ENCODE measurements at regions not wholly inside any gene's neighbourhood (a gene's known extent, or its start where the extent isn't known, plus 50 kb on each side); places are given as distances from the start of the nearest gene placed in this dataset.

- H3K4me3 Mint-ChIP-seq, result peak overlapping the region; percentile 61
- intact Hi-C loops (cut with DNase I, micrococcal nuclease), result loop anchor here (1.0 to 5.0 kb wide), 3 partner anchors 24 to 79 kb away; partner anchors contain the start of gene RIPOR2 (in 1 of the 2)
- Histone ChIP-seq H3K4me1 (ENCODE audit: insufficient read depth, low read length) (peaks cover 35% of the 10 kb centered on the region), H3K27ac (ENCODE audit: low read depth in 1 of 2, low read length in 2 of 2) (peak overlapping the region; percentile 31 to 66), H3K27me3 (ENCODE audit: control insufficient read depth in 1 of 2, insufficient read depth in 2 of 2, low read length in 2 of 2) (no peaks in the 10 kb centered on the region), H3K36me3 (ENCODE audit: insufficient read depth, low read length) (no peaks in the 10 kb centered on the region), H3K9me3 (ENCODE audit: control insufficient read depth in 1 of 2, insufficient read depth in 1 of 2, low read length in 2 of 2) (peaks cover 0 to 10% of the 10 kb centered on the region in 2 experiments), H3K4me3 (ENCODE audit: low read length) (no peak overlapping the region)
- H3K9me3 Mint-ChIP-seq, result peaks cover 2% of the 10 kb centered on the region
- peak overlapping the region; percentile 84 for H3K27ac Mint-ChIP-seq
- no peak for TF ChIP-seq CTCF (IDR thresholded peaks at IDR 0.05)
- CTCF ChIA-PET, result interaction anchor here (0.7 to 9.4 kb wide), 58 partner anchors 8 to 167 kb away, joined by 3 to 180 read pairs (median 7); partner anchors contain the start of gene RIPOR2
- H3K27me3 Mint-ChIP-seq, result no peaks in the 10 kb centered on the region
- peaks cover 83% of the 10 kb centered on the region for H3K4me1 Mint-ChIP-seq (ENCODE audit: low read depth)
- ATAC-seq (ENCODE audit: poor library complexity) (peak; percentile 70), DNase-seq (peak in 3 of 14 experiments; percentile 28 to 45 (median 33))
- POLR2A ChIA-PET, result interaction anchor here (0.6 to 8.0 kb wide), 36 partner anchors 8 to 246 kb away, joined by 3 to 395 read pairs (median 12); partner anchors contain the start of gene RIPOR2
- peaks cover 17% of the 10 kb centered on the region for H3K36me3 Mint-ChIP-seq (ENCODE audit: low read depth)
These were observed 55.4 kb upstream of the RIPOR2 start for GRCh38 chr6:24990944-24991809.

GRCh38 chr6:24991810-24992467 is 56.2 kb upstream of the RIPOR2 start:
- peak; percentile 86 for ATAC-seq (ENCODE audit: poor library complexity)
- peaks cover 36% of the 10 kb centered on the region for H3K4me1 ChIP-seq (ENCODE audit: insufficient read depth, low read length)
- intact Hi-C loops (cut with DNase I, micrococcal nuclease), result loop anchor here (1.0 to 5.0 kb wide), 7 partner anchors 15 to 136 kb away; partner anchors contain the start of gene RIPOR2 (in 1 of the 2)
- H3K36me3 Mint-ChIP-seq (ENCODE audit: low read depth), result peaks cover 10% of the 10 kb centered on the region
- H3K4me3 ChIP-seq (ENCODE audit: low read length), result no peak overlapping the region
- ChIA-PET POLR2A (interaction anchor here (0.5 to 8.0 kb wide), 40 partner anchors 9 to 325 kb away, joined by 3 to 395 read pairs (median 10); partner anchors contain the start of genes ACOT13 and RIPOR2), CTCF (interaction anchor here (0.6 to 9.4 kb wide), 59 partner anchors 9 to 1001 kb away, joined by 3 to 180 read pairs (median 7); partner anchors contain the start of gene RIPOR2)
- peaks cover 2% of the 10 kb centered on the region for H3K9me3 Mint-ChIP-seq
- peaks cover 83% of the 10 kb centered on the region for H3K4me1 Mint-ChIP-seq (ENCODE audit: low read depth)
- H3K27me3 Mint-ChIP-seq, result no peaks in the 10 kb centered on the region
- DNase-seq, result peak; percentile 52 to 90 (median 71)
- H3K27ac ChIP-seq (ENCODE audit: low read depth in 1 of 2, low read length in 2 of 2), result peak overlapping the region; percentile 31 to 66
- peak overlapping the region; percentile 84 for H3K27ac Mint-ChIP-seq
- H3K4me3 Mint-ChIP-seq, result peak overlapping the region; percentile 46
- no peaks in the 10 kb centered on the region for H3K36me3 ChIP-seq (ENCODE audit: insufficient read depth, low read length)
- peaks cover 0 to 8% of the 10 kb centered on the region in 2 experiments for H3K9me3 ChIP-seq (ENCODE audit: control insufficient read depth in 1 of 2, insufficient read depth in 1 of 2, low read length in 2 of 2)
- no peaks in the 10 kb centered on the region for H3K27me3 ChIP-seq (ENCODE audit: control insufficient read depth in 1 of 2, insufficient read depth in 2 of 2, low read length in 2 of 2)
- peak; percentile 85 for TF ChIP-seq CTCF (IDR thresholded peaks at IDR 0.05)

GRCh38 chr6:24994812-24995211 is 59.1 kb upstream of the RIPOR2 start:
- no peak for TF ChIP-seq CTCF (IDR thresholded peaks at IDR 0.05)
- H3K4me3 ChIP-seq (ENCODE audit: low read length), result no peak overlapping the region
- H3K27ac ChIP-seq (ENCODE audit: low read depth in 1 of 2, low read length in 2 of 2), result no peak overlapping the region
- no peaks in the 10 kb centered on the region for H3K27me3 Mint-ChIP-seq
- H3K4me3 Mint-ChIP-seq, result no peak overlapping the region
- ATAC-seq (ENCODE audit: poor library complexity) (no peak), DNase-seq (no peak)
- intact Hi-C loops (cut with DNase I, micrococcal nuclease), result loop anchor here in 1 of 2 experiments (2.0 to 5.0 kb wide), 2 partner anchors 83 to 146 kb away; no protein-coding TSS in a partner anchor
- H3K4me1 ChIP-seq (ENCODE audit: insufficient read depth, low read length), result peaks cover 42% of the 10 kb centered on the region
- no peaks in the 10 kb centered on the region for H3K9me3 Mint-ChIP-seq
- peak overlapping the region; percentile 84 for H3K27ac Mint-ChIP-seq
- no peaks in the 10 kb centered on the region for H3K27me3 ChIP-seq (ENCODE audit: control insufficient read depth in 1 of 2, insufficient read depth in 2 of 2, low read length in 2 of 2)
- H3K36me3 ChIP-seq (ENCODE audit: insufficient read depth, low read length), result no peaks in the 10 kb centered on the region
- H3K36me3 Mint-ChIP-seq (ENCODE audit: low read depth), result no peaks in the 10 kb centered on the region
- peaks cover 0 to 7% of the 10 kb centered on the region in 2 experiments for H3K9me3 ChIP-seq (ENCODE audit: control insufficient read depth in 1 of 2, insufficient read depth in 1 of 2, low read length in 2 of 2)
- ChIA-PET POLR2A (interaction anchor here (0.9 to 8.0 kb wide), 4 partner anchors 23 to 155 kb away, joined by 3 to 395 read pairs (median 106); partner anchors contain the start of gene RIPOR2), CTCF (interaction anchor here (0.8 to 9.4 kb wide), 6 partner anchors 23 to 139 kb away, joined by 4 to 180 read pairs (median 8); partner anchors contain the start of gene RIPOR2)
- peaks cover 92% of the 10 kb centered on the region for H3K4me1 Mint-ChIP-seq (ENCODE audit: low read depth)

All from CD4-positive, alpha-beta T cell (primary cell).